ENCODE measurements at regions not wholly inside any gene's neighbourhood (a gene's known extent, or its start where the extent isn't known, plus 50 kb on each side); places are given as distances from the start of the nearest gene placed in this dataset.

- Mint-ChIP-seq H3K36me3 (no peaks in the 10 kb centered on the region), H3K27ac (no peak overlapping the region), H3K9me3 (no peaks in the 10 kb centered on the region)
- DNase-seq (ENCODE audit: low spot score in 2 of 2) (no peak), ATAC-seq (no peak)
These were observed 162.4 kb upstream of the SYT13 start for GRCh38 chr11:45448561-45448960.

DNA sequence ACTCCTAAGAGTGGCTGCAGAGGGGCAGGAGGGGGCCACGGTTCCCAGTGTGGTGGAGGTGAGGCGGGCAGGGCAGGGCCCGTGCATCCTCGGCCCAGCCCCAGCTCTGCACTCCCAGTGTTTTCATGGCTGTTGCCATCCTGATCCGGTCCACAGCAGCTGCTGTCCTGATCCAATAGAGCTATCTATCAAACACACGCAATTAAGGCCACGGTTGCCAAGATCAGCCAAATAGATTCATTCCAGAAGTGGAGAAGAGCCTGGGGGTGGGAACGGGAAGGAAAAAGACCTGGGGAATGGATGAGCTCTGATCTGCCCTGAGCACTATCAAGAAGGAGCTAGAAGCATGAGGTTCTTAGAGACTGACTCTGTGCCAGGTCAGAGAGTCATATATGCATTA lies 160.9 kb upstream of the SYT13 start:
- Mint-ChIP-seq H3K27ac (no peak overlapping the region), H3K36me3 (no peaks in the 10 kb centered on the region), H3K9me3 (no peaks in the 10 kb centered on the region)
- ATAC-seq, result no peak
- DNase-seq (ENCODE audit: low spot score in 2 of 2), result no peak

- no peak overlapping the region for H3K27ac Mint-ChIP-seq
- no peak for DNase-seq (ENCODE audit: low spot score in 2 of 2)
- H3K9me3 Mint-ChIP-seq, result no peaks in the 10 kb centered on the region
- no peaks in the 10 kb centered on the region for H3K36me3 Mint-ChIP-seq
- no peak for ATAC-seq
These were observed 160.3 kb upstream of the SYT13 start for GRCh38 chr11:45446434-45446833.

DNA sequence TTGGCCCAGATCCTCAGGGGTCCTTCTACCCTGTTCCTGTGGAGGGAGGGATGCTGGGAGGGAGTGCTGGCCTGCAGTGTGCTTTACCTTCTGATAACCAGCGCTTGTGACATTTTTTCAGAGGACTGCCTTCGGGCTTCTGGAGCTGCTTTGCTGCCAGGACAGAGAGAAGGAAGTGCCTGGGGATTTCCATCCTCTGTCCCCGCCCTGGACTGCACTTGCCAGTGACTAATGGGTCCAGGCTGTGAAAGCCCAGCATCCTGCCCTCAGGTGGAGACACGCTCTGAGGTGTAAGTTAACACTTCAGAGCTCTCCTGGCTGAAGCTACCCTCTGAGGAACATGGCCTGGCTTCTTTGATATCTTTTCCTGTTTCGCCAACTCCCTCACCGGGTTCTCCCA lies 158.7 kb upstream of the SYT13 start:
- Mint-ChIP-seq H3K36me3 (peaks cover 0 to 7% of the 10 kb centered on the region in 2 donors), H3K9me3 (peaks cover 8 to 10% of the 10 kb centered on the region in 2 donors), H3K27ac (no peak overlapping the region)
- DNase-seq (ENCODE audit: low spot score in 2 of 2) (no peak), ATAC-seq (no peak)

- DNase-seq (ENCODE audit: low spot score in 2 of 2) (no peak), ATAC-seq (no peak)
- Mint-ChIP-seq H3K36me3 (peaks cover 0 to 8% of the 10 kb centered on the region in 2 donors), H3K27ac (no peak overlapping the region), H3K9me3 (peaks cover 11 to 14% of the 10 kb centered on the region in 2 donors)
These were observed 154.0 kb upstream of the SYT13 start for GRCh38 chr11:45440111-45440510.

GRCh38 chr11:45436966-45437365 lies 150.8 kb upstream of the SYT13 start:
- Mint-ChIP-seq H3K36me3 (peaks cover 0 to 8% of the 10 kb centered on the region in 2 donors), H3K9me3 (peaks cover 11 to 14% of the 10 kb centered on the region in 2 donors), H3K27ac (no peak overlapping the region)
- DNase-seq (ENCODE audit: low spot score in 2 of 2) (no peak), ATAC-seq (no peak)

DNA sequence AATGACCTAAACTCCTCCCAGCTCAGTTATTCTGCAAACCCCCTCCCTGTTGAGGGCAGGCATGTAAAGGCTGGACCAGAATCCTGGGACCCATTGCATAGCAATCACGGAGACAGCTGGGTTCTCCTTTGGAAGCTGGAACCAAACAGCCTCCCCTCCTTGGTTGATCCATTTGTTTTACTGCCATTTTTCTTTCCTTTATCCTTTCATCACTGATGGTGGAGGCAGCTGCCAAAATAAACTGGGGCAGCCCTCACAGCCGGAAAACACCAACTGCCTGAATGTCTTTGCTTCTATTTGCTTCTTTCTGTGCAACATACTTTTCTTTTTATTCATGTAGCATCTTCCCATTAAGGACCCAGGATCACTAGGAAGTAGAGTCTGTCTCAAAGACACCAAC lies 150.0 kb upstream of the SYT13 start:
- H3K27ac Mint-ChIP-seq, result no peak overlapping the region
- DNase-seq (ENCODE audit: low spot score in 2 of 2), result no peak
- ATAC-seq, result no peak
- peaks cover 0 to 8% of the 10 kb centered on the region in 2 donors for H3K36me3 Mint-ChIP-seq
- peaks cover 11 to 14% of the 10 kb centered on the region in 2 donors for H3K9me3 Mint-ChIP-seq

DNA sequence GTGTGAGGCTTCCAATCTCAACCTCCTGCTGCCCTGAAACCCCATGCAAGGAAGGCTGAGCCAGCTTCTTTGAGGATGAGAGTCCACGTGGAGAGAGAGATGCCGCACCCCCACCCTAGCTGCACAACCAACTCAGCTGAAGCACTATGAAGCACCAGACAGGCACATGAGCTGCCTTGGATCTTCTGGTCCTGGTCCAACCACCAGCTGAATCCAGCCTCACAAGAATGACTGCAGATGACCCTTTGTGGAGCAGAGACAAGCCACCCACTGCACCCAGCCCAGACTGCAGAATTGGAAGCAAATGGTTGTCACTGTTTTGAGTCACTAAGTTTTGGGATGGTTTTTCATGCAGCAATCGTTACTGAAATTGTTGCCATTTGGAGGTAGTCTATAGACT lies 149.6 kb upstream of the SYT13 start:
- H3K9me3 Mint-ChIP-seq, result peaks cover 10 to 12% of the 10 kb centered on the region in 2 donors
- no peak for ATAC-seq
- H3K36me3 Mint-ChIP-seq, result peaks cover 0 to 5% of the 10 kb centered on the region in 2 donors
- no peak for DNase-seq (ENCODE audit: low spot score in 2 of 2)
- no peak overlapping the region for H3K27ac Mint-ChIP-seq

- Mint-ChIP-seq H3K27ac (no peak overlapping the region), H3K9me3 (no peaks in the 10 kb centered on the region), H3K36me3 (no peaks in the 10 kb centered on the region)
- DNase-seq (ENCODE audit: low spot score in 2 of 2), result no peak
- ATAC-seq, result no peak
These were observed 146.8 kb upstream of the SYT13 start for GRCh38 chr11:45432910-45433309.

DNA sequence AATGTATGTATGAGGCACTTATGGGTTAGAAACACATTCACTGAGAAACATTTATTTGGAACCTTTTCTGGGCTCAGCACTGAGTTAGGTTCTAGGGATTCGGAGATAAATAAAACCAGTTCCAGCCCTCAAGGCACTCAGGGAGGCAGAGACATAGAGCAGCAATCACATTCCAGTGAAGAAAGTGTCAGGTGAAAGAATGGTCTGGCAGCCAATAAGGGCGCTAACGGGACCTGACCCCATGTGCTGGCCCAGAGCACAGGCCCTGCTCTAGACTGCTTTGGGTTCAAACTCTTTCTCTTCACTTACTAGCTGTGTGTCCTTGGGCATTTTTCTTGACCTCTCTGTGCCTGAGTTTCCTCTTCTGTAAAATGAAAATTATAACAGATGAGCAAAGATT lies 146.0 kb upstream of the SYT13 start:
- no peak overlapping the region for H3K27ac Mint-ChIP-seq
- no peaks in the 10 kb centered on the region for H3K9me3 Mint-ChIP-seq
- no peaks in the 10 kb centered on the region for H3K36me3 Mint-ChIP-seq
- no peak for DNase-seq (ENCODE audit: low spot score in 2 of 2)
- ATAC-seq, result no peak

- Mint-ChIP-seq H3K36me3 (no peaks in the 10 kb centered on the region), H3K9me3 (no peaks in the 10 kb centered on the region), H3K27ac (no peak overlapping the region)
- ATAC-seq, result no peak
- DNase-seq (ENCODE audit: low spot score in 2 of 2), result no peak
These were observed 145.2 kb upstream of the SYT13 start for GRCh38 chr11:45431046-45432018.

DNA sequence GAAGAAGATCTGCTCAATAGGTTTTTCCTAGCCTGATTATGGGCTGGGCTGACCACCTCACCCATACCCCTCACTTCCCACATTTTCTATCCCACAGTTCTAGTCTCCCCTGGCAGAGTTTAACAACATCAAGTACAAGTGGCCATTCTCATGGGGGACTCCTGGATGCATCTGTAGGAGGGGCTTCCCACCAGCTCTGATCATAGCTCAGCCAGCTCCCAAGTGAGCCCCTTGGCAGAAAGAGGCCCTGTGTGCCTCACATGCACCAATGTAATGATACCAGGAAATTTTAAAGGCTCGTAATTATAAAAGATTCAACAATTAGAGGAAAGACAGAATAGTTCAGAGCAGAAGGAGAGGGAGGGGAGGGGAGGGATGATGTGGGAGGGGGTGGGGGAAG lies 144.2 kb upstream of the SYT13 start:
- DNase-seq (ENCODE audit: low spot score in 2 of 2), result no peak
- Mint-ChIP-seq H3K9me3 (no peaks in the 10 kb centered on the region), H3K27ac (no peak overlapping the region), H3K36me3 (no peaks in the 10 kb centered on the region)
- ATAC-seq, result no peak

- no peaks in the 10 kb centered on the region for H3K36me3 Mint-ChIP-seq
- H3K9me3 Mint-ChIP-seq, result no peaks in the 10 kb centered on the region
- DNase-seq (ENCODE audit: low spot score in 2 of 2), result no peak
- H3K27ac Mint-ChIP-seq, result no peak overlapping the region
- no peak for ATAC-seq
These were observed 143.6 kb upstream of the SYT13 start for GRCh38 chr11:45429719-45430118.

- Mint-ChIP-seq H3K36me3 (no peaks in the 10 kb centered on the region), H3K9me3 (no peaks in the 10 kb centered on the region), H3K27ac (no peak overlapping the region)
- no peak for ATAC-seq
- no peak for DNase-seq (ENCODE audit: low spot score in 2 of 2)
These were observed 142.5 kb upstream of the SYT13 start for GRCh38 chr11:45428541-45429230.

DNA sequence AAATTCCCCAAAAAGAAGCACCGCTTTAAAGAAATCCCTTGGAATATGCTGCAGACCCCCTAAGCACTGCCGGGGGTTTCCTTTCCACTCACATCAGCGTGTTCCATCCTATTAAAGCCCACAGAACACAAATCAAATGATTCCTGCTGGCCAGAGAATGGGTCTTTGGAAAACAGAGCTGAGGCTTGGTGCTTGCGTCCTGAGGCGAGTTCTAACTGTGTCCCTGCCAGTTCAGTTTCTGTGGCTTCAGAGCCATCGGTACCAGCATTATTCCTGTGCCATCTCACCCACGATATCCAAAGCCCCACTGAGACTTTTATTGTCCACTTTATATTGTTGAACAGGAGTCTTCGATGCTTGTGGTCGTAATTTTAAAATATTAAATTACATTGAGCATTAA lies 142.0 kb upstream of the SYT13 start:
- ATAC-seq, result no peak
- no peak overlapping the region for H3K27ac Mint-ChIP-seq
- DNase-seq (ENCODE audit: low spot score in 2 of 2), result no peak
- no peaks in the 10 kb centered on the region for H3K9me3 Mint-ChIP-seq
- no peaks in the 10 kb centered on the region for H3K36me3 Mint-ChIP-seq

DNA sequence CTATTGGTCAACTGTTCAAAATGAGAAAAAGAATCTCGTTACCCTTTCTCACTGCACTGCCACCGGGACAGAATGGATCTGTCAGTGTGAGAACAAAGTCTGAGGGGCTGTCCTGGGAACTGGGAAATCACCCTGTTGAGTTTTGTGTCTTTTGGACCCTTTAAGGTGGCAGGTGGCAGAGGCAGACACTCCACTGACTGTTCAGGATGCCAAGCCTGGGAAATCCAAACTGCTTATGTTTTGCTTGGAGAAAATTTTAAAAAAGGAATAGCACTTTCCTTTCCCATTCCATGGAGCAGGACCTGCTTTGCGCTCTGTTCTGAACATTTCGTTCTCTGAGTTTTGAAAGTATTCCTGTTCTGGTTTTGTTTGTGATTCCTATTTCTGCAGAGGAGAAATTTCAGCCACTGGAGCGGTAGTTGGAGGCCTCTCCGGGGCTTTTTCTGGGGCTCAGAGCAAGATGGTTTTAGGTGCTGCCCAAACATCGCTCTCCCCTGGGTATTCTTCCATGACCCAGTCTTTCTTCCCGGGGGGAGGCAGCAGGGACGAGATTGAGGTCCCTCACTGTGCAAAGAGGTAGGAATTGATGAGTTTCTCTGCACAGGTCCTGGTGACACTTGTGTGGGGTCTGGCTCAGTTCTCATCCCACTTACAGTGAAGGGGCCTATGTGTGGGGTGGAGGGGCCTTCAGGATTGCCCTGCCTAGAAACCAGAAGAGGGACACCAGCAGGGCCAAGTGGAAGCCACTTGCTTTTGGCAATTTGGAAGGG lies 138.5 kb upstream of the SYT13 start:
- no peak for ATAC-seq

More for the DNA sequence above, 138.5 kb upstream of the SYT13 start:
- no peak for DNase-seq (ENCODE audit: low spot score in 2 of 2)
- Mint-ChIP-seq H3K27ac (no peak overlapping the region), H3K9me3 (no peaks in the 10 kb centered on the region), H3K36me3 (no peaks in the 10 kb centered on the region)

Data from activated naive CD4-positive, alpha-beta T cell treated with anti-CD3 and anti-CD28 coated beads, Interleukin-2, amount 50 U/mL, for 72 hours (primary cell).